ENCODE measurements at regions not wholly inside any gene's neighbourhood (a gene's known extent, or its start where the extent isn't known, plus 50 kb on each side); places are given as distances from the start of the nearest gene placed in this dataset.
"Not testable (repeated sequence)": the region's sequence is repeated elsewhere in the genome, so short reads cannot be mapped to it uniquely, and the experiment has no call there.

GRCh38 chr6:144435602-144436426 lies 150.7 kb downstream of the UTRN start:
- Histone ChIP-seq H3K4me3 (ENCODE audit: low read length) (no peak overlapping the region), H3K27me3 (ENCODE audit: insufficient read depth, low read length) (no peaks in the 10 kb centered on the region)

GRCh38 chr6:144437105-144437504 lies 152.0 kb downstream of the UTRN start:
- Histone ChIP-seq H3K9me3 (ENCODE audit: low read length) (peaks cover 18% of the 10 kb centered on the region), H3K27me3 (ENCODE audit: insufficient read depth, low read length) (no peaks in the 10 kb centered on the region), H3K36me3 (ENCODE audit: insufficient read depth, low read length) (peaks cover 56% of the 10 kb centered on the region), H3K4me3 (ENCODE audit: low read length) (no peak overlapping the region), H3K4me1 (ENCODE audit: insufficient read depth, low read length) (no peaks in the 10 kb centered on the region), H2AFZ (ENCODE audit: low read depth, low read length) (no peak overlapping the region)

More at GRCh38 chr6:144435602-144436426, 150.7 kb downstream of the UTRN start:
- H3K9me3 ChIP-seq (ENCODE audit: low read length): peaks cover 8% of the 10 kb centered on the region
- no peak overlapping the region for H2AFZ ChIP-seq (ENCODE audit: low read depth, low read length)
- H3K4me1 ChIP-seq (ENCODE audit: insufficient read depth, low read length): no peaks in the 10 kb centered on the region
- H3K36me3 ChIP-seq (ENCODE audit: insufficient read depth, low read length): peaks cover 56% of the 10 kb centered on the region

GRCh38 chr6:144438103-144438502 lies 153.0 kb downstream of the UTRN start:
- H3K4me3 ChIP-seq (ENCODE audit: low read length): no peak overlapping the region
- no peak overlapping the region for H2AFZ ChIP-seq (ENCODE audit: low read depth, low read length)
- H3K4me1 ChIP-seq (ENCODE audit: insufficient read depth, low read length): no peaks in the 10 kb centered on the region
- H3K9me3 ChIP-seq (ENCODE audit: low read length): peaks cover 25% of the 10 kb centered on the region
- no peaks in the 10 kb centered on the region for H3K27me3 ChIP-seq (ENCODE audit: insufficient read depth, low read length)
- peaks cover 58% of the 10 kb centered on the region for H3K36me3 ChIP-seq (ENCODE audit: insufficient read depth, low read length)

GRCh38 chr6:144439016-144439415 lies 153.9 kb downstream of the UTRN start:
- Histone ChIP-seq H3K9me3 (ENCODE audit: low read length) (peaks cover 25% of the 10 kb centered on the region), H3K36me3 (ENCODE audit: insufficient read depth, low read length) (peaks cover 58% of the 10 kb centered on the region), H2AFZ (ENCODE audit: low read depth, low read length) (no peak overlapping the region), H3K4me3 (ENCODE audit: low read length) (no peak overlapping the region), H3K4me1 (ENCODE audit: insufficient read depth, low read length) (no peaks in the 10 kb centered on the region), H3K27me3 (ENCODE audit: insufficient read depth, low read length) (no peaks in the 10 kb centered on the region)

GRCh38 chr6:144441801-144442200 lies 156.7 kb downstream of the UTRN start:
- H3K4me3 ChIP-seq (ENCODE audit: low read length); H3K4me1 ChIP-seq (ENCODE audit: insufficient read depth, low read length); H2AFZ ChIP-seq (ENCODE audit: low read depth, low read length); H3K27me3 ChIP-seq (ENCODE audit: insufficient read depth, low read length): not testable (repeated sequence)
- H3K36me3 ChIP-seq (ENCODE audit: insufficient read depth, low read length): peaks cover 61% of the 10 kb centered on the region
- peaks cover 25% of the 10 kb centered on the region for H3K9me3 ChIP-seq (ENCODE audit: low read length)

GRCh38 chr6:144443157-144443556 lies 158.0 kb downstream of the UTRN start:
- H2AFZ ChIP-seq (ENCODE audit: low read depth, low read length): no peak overlapping the region
- H3K27me3 ChIP-seq (ENCODE audit: insufficient read depth, low read length): no peaks in the 10 kb centered on the region
- no peak overlapping the region for H3K4me3 ChIP-seq (ENCODE audit: low read length)
- peaks cover 50% of the 10 kb centered on the region for H3K36me3 ChIP-seq (ENCODE audit: insufficient read depth, low read length)
- peaks cover 25% of the 10 kb centered on the region for H3K9me3 ChIP-seq (ENCODE audit: low read length)
- no peaks in the 10 kb centered on the region for H3K4me1 ChIP-seq (ENCODE audit: insufficient read depth, low read length)

- peaks cover 6% of the 10 kb centered on the region for H3K9me3 ChIP-seq (ENCODE audit: low read length)
- no peaks in the 10 kb centered on the region for H3K4me1 ChIP-seq (ENCODE audit: insufficient read depth, low read length)
- no peak overlapping the region for H3K4me3 ChIP-seq (ENCODE audit: low read length)
- peaks cover 38% of the 10 kb centered on the region for H3K36me3 ChIP-seq (ENCODE audit: insufficient read depth, low read length)
- no peaks in the 10 kb centered on the region for H3K27me3 ChIP-seq (ENCODE audit: insufficient read depth, low read length)
- no peak overlapping the region for H2AFZ ChIP-seq (ENCODE audit: low read depth, low read length)
These were observed 162.3 kb downstream of the UTRN start for GRCh38 chr6:144447472-144447871.

GRCh38 chr6:144449218-144449617 lies 164.1 kb downstream of the UTRN start:
- no peaks in the 10 kb centered on the region for H3K4me1 ChIP-seq (ENCODE audit: insufficient read depth, low read length)
- H2AFZ ChIP-seq (ENCODE audit: low read depth, low read length): no peak overlapping the region
- no peaks in the 10 kb centered on the region for H3K27me3 ChIP-seq (ENCODE audit: insufficient read depth, low read length)
- no peak overlapping the region for H3K4me3 ChIP-seq (ENCODE audit: low read length)
- peaks cover 33% of the 10 kb centered on the region for H3K36me3 ChIP-seq (ENCODE audit: insufficient read depth, low read length)
- H3K9me3 ChIP-seq (ENCODE audit: low read length): peaks cover 2% of the 10 kb centered on the region

GRCh38 chr6:144449911-144450597 lies 164.9 kb downstream of the UTRN start:
- Histone ChIP-seq H3K36me3 (ENCODE audit: insufficient read depth, low read length) (peaks cover 27% of the 10 kb centered on the region), H3K4me1 (ENCODE audit: insufficient read depth, low read length) (no peaks in the 10 kb centered on the region)

GRCh38 chr6:144460327-144461095 lies 175.4 kb downstream of the UTRN start:
- H3K27me3 ChIP-seq (ENCODE audit: insufficient read depth, low read length): no peaks in the 10 kb centered on the region
- H2AFZ ChIP-seq (ENCODE audit: low read depth, low read length): no peak overlapping the region
- H3K4me3 ChIP-seq (ENCODE audit: low read length): no peak overlapping the region
- peaks cover 29% of the 10 kb centered on the region for H3K36me3 ChIP-seq (ENCODE audit: insufficient read depth, low read length)
- no peaks in the 10 kb centered on the region for H3K4me1 ChIP-seq (ENCODE audit: insufficient read depth, low read length)
- H3K9me3 ChIP-seq (ENCODE audit: low read length): no peaks in the 10 kb centered on the region

More at GRCh38 chr6:144449911-144450597, 164.9 kb downstream of the UTRN start:
- Histone ChIP-seq H3K27me3 (ENCODE audit: insufficient read depth, low read length) (no peaks in the 10 kb centered on the region), H2AFZ (ENCODE audit: low read depth, low read length) (no peak overlapping the region), H3K4me3 (ENCODE audit: low read length) (no peak overlapping the region), H3K9me3 (ENCODE audit: low read length) (peaks cover 2% of the 10 kb centered on the region)

- Histone ChIP-seq H3K4me1 (ENCODE audit: insufficient read depth, low read length) (no peaks in the 10 kb centered on the region), H3K36me3 (ENCODE audit: insufficient read depth, low read length) (peaks cover 32% of the 10 kb centered on the region), H3K27me3 (ENCODE audit: insufficient read depth, low read length) (no peaks in the 10 kb centered on the region), H3K4me3 (ENCODE audit: low read length) (no peak overlapping the region), H2AFZ (ENCODE audit: low read depth, low read length) (no peak overlapping the region), H3K9me3 (ENCODE audit: low read length) (no peaks in the 10 kb centered on the region)
These were observed 176.9 kb downstream of the UTRN start for GRCh38 chr6:144462058-144462457.

- Histone ChIP-seq H3K4me3 (ENCODE audit: low read length) (no peak overlapping the region), H3K36me3 (ENCODE audit: insufficient read depth, low read length) (peaks cover 16% of the 10 kb centered on the region), H3K27me3 (ENCODE audit: insufficient read depth, low read length) (no peaks in the 10 kb centered on the region), H3K9me3 (ENCODE audit: low read length) (peaks cover 7% of the 10 kb centered on the region), H3K4me1 (ENCODE audit: insufficient read depth, low read length) (no peaks in the 10 kb centered on the region), H2AFZ (ENCODE audit: low read depth, low read length) (no peak overlapping the region)
These were observed 181.6 kb downstream of the UTRN start for GRCh38 chr6:144466716-144467115.

All from neuron (in vitro differentiated cells).